ENCODE measurements at regions not wholly inside any gene's neighbourhood (a gene's known extent, or its start where the extent isn't known, plus 50 kb on each side); places are given as distances from the start of the nearest gene placed in this dataset.

DNA sequence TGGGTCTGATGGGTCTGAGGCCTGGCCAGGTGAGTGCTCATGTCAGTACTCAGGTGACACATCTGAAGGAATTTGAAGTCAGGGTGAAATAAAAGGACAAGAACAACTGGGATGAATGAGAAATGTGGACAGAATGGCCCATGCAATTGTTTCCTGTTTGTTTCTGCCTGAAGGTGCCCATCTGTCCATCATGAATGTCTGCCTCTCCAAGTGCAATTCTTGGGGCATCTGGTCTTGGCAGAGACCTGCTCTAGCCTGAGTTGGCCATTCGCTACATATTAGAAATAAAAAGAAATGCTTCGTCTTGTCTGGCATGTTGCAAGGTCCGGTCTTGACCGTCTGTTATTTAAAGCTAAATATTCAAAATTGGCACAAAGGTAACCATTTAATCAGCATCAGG lies 142.0 kb upstream of the AGBL1 start:
- no peak overlapping the region for H3K4me3 ChIP-seq (ENCODE audit: low read depth in 2 of 2, low read length in 1 of 2)
- no peaks in the 10 kb centered on the region for H3K27me3 ChIP-seq (ENCODE audit: insufficient read depth)
- TF ChIP-seq, protein P1, sequence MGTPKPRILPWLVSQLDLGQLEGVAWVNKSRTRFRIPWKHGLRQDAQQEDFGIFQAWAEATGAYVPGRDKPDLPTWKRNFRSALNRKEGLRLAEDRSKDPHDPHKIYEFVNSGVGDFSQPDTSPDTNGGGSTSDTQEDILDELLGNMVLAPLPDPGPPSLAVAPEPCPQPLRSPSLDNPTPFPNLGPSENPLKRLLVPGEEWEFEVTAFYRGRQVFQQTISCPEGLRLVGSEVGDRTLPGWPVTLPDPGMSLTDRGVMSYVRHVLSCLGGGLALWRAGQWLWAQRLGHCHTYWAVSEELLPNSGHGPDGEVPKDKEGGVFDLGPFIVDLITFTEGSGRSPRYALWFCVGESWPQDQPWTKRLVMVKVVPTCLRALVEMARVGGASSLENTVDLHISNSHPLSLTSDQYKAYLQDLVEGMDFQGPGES (IDR thresholded peaks at IDR 0.05; ENCODE audit: low read depth, low read length), result no peak
- H3K9ac ChIP-seq, result no peak overlapping the region
- no peaks in the 10 kb centered on the region for H3K9me3 ChIP-seq
- CTCF ChIA-PET, result no interaction called here
- no peaks in the 10 kb centered on the region for H3K79me2 ChIP-seq (ENCODE audit: insufficient read depth)
- H3K9me2 ChIP-seq, result no peaks in the 10 kb centered on the region
- H2AFZ ChIP-seq (ENCODE audit: low read depth), result no peak overlapping the region
- H3F3A ChIP-seq (replicated peaks; ENCODE audit: insufficient read depth), result no peaks in the 10 kb centered on the region
- WGBS (ENCODE audit: low lambda C conversion rate), result 59% methylated on average over 4 of the region's 4 CpGs
- POLR2A ChIA-PET, result no interaction called here
- H3K4me2 ChIP-seq, result no peak overlapping the region
- H4K20me1 ChIP-seq (ENCODE audit: insufficient read depth), result no peaks in the 10 kb centered on the region
- H3K4me1 ChIP-seq (ENCODE audit: control insufficient read depth in 1 of 2, insufficient read depth in 2 of 2, low read depth in 1 of 2, low read length in 1 of 2), result no peaks in the 10 kb centered on the region; a peak in 1 of 4 replicates
- no peak for DNase-seq
- H3K36me3 ChIP-seq (replicated peaks in 1 of 2; ENCODE audit: control insufficient read depth in 1 of 2, insufficient read depth in 2 of 2, low read length in 1 of 2), result no peaks in the 10 kb centered on the region
- no peak overlapping the region for H3K27ac ChIP-seq (ENCODE audit: low read depth in 2 of 2, low read length in 1 of 2)

DNA sequence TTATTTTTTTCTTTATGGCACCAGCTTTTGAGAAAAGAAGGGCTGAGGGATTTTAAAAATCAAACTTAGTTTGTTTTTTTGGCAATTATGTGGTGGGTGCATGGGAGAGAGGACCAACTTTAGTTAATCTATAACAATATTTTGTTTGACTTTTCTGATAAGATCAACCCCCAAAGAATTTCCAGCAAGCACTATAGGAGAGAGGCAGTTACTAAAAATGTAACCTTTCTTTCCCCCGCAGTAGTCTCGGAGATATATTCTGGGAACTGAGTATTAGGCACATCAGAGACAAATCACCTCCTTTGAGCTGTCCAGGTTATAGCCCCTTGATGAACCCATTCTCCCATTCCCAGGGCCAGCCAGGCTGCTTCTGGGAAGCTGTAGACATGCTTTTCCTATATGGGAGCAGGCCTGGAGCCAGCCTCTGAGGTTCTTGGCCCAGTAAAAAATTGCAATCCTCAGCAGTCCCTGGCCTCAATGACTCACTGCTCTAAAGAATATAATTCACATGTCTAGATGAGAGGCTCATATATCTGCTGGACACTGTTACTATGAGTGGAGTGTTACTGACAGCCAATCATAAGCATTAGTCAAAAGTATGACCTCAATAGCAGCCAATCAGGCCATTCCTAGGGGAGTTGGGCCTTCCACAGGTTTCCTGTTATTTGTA lies 138.3 kb upstream of the AGBL1 start:
- Histone ChIP-seq H3K9me2 (no peaks in the 10 kb centered on the region), H3K4me1 (ENCODE audit: control insufficient read depth in 1 of 2, insufficient read depth in 2 of 2, low read depth in 1 of 2, low read length in 1 of 2) (no peaks in the 10 kb centered on the region; a peak in 1 of 4 replicates), H3K9ac (no peak overlapping the region), H3K27me3 (ENCODE audit: insufficient read depth) (no peaks in the 10 kb centered on the region), H3K4me2 (no peak overlapping the region), H3K79me2 (ENCODE audit: insufficient read depth) (no peaks in the 10 kb centered on the region), H3K27ac (ENCODE audit: low read depth in 2 of 2, low read length in 1 of 2) (peak overlapping the region in 1 of 2 experiments; percentile 14; a peak in 1 of 4 replicates), H2AFZ (ENCODE audit: low read depth) (no peak overlapping the region), H4K20me1 (ENCODE audit: insufficient read depth) (no peaks in the 10 kb centered on the region), H3K4me3 (ENCODE audit: low read depth in 2 of 2, low read length in 1 of 2) (no peak overlapping the region), H3F3A (replicated peaks; ENCODE audit: insufficient read depth) (no peaks in the 10 kb centered on the region), H3K36me3 (replicated peaks in 1 of 2; ENCODE audit: control insufficient read depth in 1 of 2, insufficient read depth in 2 of 2, low read length in 1 of 2) (no peaks in the 10 kb centered on the region), H3K9me3 (no peaks in the 10 kb centered on the region)
- 100% methylated on average over 2 of the region's 2 CpGs for WGBS (ENCODE audit: low lambda C conversion rate)
- no peak for DNase-seq
- ChIA-PET POLR2A (no interaction called here), CTCF (no interaction called here)
- TF ChIP-seq TEAD4 (IDR thresholded peaks at IDR 0.05; ENCODE audit: borderline replicate concordance, insufficient read depth) (no peak), FOXM1 (IDR thresholded peaks at IDR 0.05; ENCODE audit: low read depth) (no peak), SIN3A (IDR thresholded peaks at IDR 0.05; ENCODE audit: borderline replicate concordance, low read depth, low read length) (no peak), MAX (IDR thresholded peaks at IDR 0.05; ENCODE audit: low read depth) (no peak), ZBTB33 (IDR thresholded peaks at IDR 0.05; ENCODE audit: borderline replicate concordance, low read depth) (no peak), RAD21 (IDR thresholded peaks at IDR 0.05; ENCODE audit: low read length) (no peak), TCF12 (IDR thresholded peaks at IDR 0.05) (peak; percentile 17; the same call in 1 of the 2 replicates), FOXJ3 (CRISPR knock-in tag; IDR thresholded peaks at IDR 0.05) (no peak), FOSL2 (IDR thresholded peaks at IDR 0.05; ENCODE audit: borderline replicate concordance, low read depth) (peak; percentile 55; the same call in 1 of the 2 replicates), MXI1 (IDR thresholded peaks at IDR 0.05; ENCODE audit: low read depth, low read length) (no peak), MEF2A (IDR thresholded peaks at IDR 0.05; ENCODE audit: borderline replicate concordance, low read depth) (no peak), JUND (IDR thresholded peaks at IDR 0.05) (peak; percentile 58), NRF1 (IDR thresholded peaks at IDR 0.05; ENCODE audit: low read depth, low read length) (no peak), GABPA (IDR thresholded peaks at IDR 0.05; ENCODE audit: low read depth) (no peak), GATA2 (CRISPR knock-in tag; IDR thresholded peaks at IDR 0.05) (no peak), RFX5 (IDR thresholded peaks at IDR 0.05; ENCODE audit: low read length) (peak; percentile 41; the same call in 1 of the 2 replicates)
- TF ChIP-seq, protein P2, sequence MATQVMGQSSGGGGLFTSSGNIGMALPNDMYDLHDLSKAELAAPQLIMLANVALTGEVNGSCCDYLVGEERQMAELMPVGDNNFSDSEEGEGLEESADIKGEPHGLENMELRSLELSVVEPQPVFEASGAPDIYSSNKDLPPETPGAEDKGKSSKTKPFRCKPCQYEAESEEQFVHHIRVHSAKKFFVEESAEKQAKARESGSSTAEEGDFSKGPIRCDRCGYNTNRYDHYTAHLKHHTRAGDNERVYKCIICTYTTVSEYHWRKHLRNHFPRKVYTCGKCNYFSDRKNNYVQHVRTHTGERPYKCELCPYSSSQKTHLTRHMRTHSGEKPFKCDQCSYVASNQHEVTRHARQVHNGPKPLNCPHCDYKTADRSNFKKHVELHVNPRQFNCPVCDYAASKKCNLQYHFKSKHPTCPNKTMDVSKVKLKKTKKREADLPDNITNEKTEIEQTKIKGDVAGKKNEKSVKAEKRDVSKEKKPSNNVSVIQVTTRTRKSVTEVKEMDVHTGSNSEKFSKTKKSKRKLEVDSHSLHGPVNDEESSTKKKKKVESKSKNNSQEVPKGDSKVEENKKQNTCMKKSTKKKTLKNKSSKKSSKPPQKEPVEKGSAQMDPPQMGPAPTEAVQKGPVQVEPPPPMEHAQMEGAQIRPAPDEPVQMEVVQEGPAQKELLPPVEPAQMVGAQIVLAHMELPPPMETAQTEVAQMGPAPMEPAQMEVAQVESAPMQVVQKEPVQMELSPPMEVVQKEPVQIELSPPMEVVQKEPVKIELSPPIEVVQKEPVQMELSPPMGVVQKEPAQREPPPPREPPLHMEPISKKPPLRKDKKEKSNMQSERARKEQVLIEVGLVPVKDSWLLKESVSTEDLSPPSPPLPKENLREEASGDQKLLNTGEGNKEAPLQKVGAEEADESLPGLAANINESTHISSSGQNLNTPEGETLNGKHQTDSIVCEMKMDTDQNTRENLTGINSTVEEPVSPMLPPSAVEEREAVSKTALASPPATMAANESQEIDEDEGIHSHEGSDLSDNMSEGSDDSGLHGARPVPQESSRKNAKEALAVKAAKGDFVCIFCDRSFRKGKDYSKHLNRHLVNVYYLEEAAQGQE (IDR thresholded peaks at IDR 0.05; ENCODE audit: low read depth, low read length), result no peak
- TF ChIP-seq, protein P3, sequence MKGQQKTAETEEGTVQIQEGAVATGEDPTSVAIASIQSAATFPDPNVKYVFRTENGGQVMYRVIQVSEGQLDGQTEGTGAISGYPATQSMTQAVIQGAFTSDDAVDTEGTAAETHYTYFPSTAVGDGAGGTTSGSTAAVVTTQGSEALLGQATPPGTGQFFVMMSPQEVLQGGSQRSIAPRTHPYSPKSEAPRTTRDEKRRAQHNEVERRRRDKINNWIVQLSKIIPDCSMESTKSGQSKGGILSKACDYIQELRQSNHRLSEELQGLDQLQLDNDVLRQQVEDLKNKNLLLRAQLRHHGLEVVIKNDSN (IDR thresholded peaks at IDR 0.05; ENCODE audit: borderline replicate concordance, low read depth), result no peak
- TF ChIP-seq, protein P1 (IDR thresholded peaks at IDR 0.05; ENCODE audit: low read depth, low read length), result no peak

Data from SK-N-SH (cell line).